H1 (cell line): ENCODE measurements at regions not wholly inside any gene's neighbourhood (a gene's known extent, or its start where the extent isn't known, plus 50 kb on each side); places are given as distances from the start of the nearest gene placed in this dataset.

Experiments used
- FOSL1 ChIP-seq: IDR thresholded peaks from 2 replicates; pipeline ENCODE4 v1.6.1; 2011; ENCODE audit warnings: mild to moderate bottlenecking, low read depth, low read length, moderate library complexity; ENCODE audit not compliant: insufficient read depth
- RAD21 ChIP-seq, 2 experiments: IDR thresholded peaks in 1 of 2; conservative IDR thresholded peaks in 1 of 2; 2 replicates each; pipeline ENCODE4 v1.6.1; 2011; ENCODE audit warnings: low read depth in 2 of 2, low read length in 2 of 2, improper control_type of control experiment in 1 of 2, inconsistent platforms in 1 of 2, mild to moderate bottlenecking in 1 of 2, moderate library complexity in 1 of 2
- SP1 ChIP-seq: IDR thresholded peaks from 2 replicates; pipeline ENCODE4 v1.6.1; 2011; ENCODE audit warnings: low read depth, low read length
- TF ChIP-seq, protein P1 (sequence below): fragments of 300-600 bp; sonication (generic); IDR thresholded peaks from 2 replicates; pipeline ENCODE4 v1.7.1; 2012; ENCODE audit warnings: low read length, moderate library complexity, mild to moderate bottlenecking, inconsistent platforms; ENCODE audit not compliant: insufficient replicate concordance
- TF ChIP-seq, protein P2 (sequence below): IDR thresholded peaks from 2 replicates; pipeline ENCODE4 v1.6.1; 2012; ENCODE audit warnings: inconsistent platforms
- TF ChIP-seq, protein P3 (sequence below): IDR thresholded peaks from 2 replicates; pipeline ENCODE4 v1.6.1; 2012; ENCODE audit warnings: low read length, inconsistent platforms

DNA sequence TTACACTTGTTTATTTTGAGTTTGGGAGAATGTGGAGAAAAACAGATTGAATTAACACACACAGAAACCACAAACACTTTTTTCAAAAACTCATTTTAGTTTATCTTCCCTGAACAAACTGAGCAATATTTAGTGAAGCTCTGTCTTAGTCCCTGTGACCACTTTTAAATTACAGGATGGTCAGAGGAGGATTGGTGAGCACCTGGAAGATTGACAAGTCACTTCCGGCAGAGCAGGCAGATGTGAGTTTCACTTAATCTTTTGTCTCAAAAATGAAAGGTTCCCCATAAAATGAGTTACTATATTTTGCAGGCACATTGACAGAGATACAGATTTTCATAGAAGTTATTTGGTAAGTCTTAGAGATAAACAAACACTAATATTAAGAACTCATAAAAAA, 970.1 kb downstream of the ADGRL3 start (continued):
- TF ChIP-seq, protein P1, sequence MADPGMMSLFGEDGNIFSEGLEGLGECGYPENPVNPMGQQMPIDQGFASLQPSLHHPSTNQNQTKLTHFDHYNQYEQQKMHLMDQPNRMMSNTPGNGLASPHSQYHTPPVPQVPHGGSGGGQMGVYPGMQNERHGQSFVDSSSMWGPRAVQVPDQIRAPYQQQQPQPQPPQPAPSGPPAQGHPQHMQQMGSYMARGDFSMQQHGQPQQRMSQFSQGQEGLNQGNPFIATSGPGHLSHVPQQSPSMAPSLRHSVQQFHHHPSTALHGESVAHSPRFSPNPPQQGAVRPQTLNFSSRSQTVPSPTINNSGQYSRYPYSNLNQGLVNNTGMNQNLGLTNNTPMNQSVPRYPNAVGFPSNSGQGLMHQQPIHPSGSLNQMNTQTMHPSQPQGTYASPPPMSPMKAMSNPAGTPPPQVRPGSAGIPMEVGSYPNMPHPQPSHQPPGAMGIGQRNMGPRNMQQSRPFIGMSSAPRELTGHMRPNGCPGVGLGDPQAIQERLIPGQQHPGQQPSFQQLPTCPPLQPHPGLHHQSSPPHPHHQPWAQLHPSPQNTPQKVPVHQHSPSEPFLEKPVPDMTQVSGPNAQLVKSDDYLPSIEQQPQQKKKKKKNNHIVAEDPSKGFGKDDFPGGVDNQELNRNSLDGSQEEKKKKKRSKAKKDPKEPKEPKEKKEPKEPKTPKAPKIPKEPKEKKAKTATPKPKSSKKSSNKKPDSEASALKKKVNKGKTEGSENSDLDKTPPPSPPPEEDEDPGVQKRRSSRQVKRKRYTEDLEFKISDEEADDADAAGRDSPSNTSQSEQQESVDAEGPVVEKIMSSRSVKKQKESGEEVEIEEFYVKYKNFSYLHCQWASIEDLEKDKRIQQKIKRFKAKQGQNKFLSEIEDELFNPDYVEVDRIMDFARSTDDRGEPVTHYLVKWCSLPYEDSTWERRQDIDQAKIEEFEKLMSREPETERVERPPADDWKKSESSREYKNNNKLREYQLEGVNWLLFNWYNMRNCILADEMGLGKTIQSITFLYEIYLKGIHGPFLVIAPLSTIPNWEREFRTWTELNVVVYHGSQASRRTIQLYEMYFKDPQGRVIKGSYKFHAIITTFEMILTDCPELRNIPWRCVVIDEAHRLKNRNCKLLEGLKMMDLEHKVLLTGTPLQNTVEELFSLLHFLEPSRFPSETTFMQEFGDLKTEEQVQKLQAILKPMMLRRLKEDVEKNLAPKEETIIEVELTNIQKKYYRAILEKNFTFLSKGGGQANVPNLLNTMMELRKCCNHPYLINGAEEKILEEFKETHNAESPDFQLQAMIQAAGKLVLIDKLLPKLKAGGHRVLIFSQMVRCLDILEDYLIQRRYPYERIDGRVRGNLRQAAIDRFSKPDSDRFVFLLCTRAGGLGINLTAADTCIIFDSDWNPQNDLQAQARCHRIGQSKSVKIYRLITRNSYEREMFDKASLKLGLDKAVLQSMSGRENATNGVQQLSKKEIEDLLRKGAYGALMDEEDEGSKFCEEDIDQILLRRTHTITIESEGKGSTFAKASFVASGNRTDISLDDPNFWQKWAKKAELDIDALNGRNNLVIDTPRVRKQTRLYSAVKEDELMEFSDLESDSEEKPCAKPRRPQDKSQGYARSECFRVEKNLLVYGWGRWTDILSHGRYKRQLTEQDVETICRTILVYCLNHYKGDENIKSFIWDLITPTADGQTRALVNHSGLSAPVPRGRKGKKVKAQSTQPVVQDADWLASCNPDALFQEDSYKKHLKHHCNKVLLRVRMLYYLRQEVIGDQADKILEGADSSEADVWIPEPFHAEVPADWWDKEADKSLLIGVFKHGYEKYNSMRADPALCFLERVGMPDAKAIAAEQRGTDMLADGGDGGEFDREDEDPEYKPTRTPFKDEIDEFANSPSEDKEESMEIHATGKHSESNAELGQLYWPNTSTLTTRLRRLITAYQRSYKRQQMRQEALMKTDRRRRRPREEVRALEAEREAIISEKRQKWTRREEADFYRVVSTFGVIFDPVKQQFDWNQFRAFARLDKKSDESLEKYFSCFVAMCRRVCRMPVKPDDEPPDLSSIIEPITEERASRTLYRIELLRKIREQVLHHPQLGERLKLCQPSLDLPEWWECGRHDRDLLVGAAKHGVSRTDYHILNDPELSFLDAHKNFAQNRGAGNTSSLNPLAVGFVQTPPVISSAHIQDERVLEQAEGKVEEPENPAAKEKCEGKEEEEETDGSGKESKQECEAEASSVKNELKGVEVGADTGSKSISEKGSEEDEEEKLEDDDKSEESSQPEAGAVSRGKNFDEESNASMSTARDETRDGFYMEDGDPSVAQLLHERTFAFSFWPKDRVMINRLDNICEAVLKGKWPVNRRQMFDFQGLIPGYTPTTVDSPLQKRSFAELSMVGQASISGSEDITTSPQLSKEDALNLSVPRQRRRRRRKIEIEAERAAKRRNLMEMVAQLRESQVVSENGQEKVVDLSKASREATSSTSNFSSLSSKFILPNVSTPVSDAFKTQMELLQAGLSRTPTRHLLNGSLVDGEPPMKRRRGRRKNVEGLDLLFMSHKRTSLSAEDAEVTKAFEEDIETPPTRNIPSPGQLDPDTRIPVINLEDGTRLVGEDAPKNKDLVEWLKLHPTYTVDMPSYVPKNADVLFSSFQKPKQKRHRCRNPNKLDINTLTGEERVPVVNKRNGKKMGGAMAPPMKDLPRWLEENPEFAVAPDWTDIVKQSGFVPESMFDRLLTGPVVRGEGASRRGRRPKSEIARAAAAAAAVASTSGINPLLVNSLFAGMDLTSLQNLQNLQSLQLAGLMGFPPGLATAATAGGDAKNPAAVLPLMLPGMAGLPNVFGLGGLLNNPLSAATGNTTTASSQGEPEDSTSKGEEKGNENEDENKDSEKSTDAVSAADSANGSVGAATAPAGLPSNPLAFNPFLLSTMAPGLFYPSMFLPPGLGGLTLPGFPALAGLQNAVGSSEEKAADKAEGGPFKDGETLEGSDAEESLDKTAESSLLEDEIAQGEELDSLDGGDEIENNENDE: no peak
- TF ChIP-seq RAD21 (IDR thresholded peaks at IDR 0.05 in 1 of 2, conservative IDR thresholded peaks at IDR 0.05 in 1 of 2; ENCODE audit: low read depth in 2 of 2, low read length in 2 of 2) (no peak), FOSL1 (no peak), SP1 (no peak)
- TF ChIP-seq, protein P2, sequence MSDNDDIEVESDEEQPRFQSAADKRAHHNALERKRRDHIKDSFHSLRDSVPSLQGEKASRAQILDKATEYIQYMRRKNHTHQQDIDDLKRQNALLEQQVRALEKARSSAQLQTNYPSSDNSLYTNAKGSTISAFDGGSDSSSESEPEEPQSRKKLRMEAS: no peak
- TF ChIP-seq, protein P3, sequence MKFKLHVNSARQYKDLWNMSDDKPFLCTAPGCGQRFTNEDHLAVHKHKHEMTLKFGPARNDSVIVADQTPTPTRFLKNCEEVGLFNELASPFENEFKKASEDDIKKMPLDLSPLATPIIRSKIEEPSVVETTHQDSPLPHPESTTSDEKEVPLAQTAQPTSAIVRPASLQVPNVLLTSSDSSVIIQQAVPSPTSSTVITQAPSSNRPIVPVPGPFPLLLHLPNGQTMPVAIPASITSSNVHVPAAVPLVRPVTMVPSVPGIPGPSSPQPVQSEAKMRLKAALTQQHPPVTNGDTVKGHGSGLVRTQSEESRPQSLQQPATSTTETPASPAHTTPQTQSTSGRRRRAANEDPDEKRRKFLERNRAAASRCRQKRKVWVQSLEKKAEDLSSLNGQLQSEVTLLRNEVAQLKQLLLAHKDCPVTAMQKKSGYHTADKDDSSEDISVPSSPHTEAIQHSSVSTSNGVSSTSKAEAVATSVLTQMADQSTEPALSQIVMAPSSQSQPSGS: no peak
